ENCODE measurements at regions not wholly inside any gene's neighbourhood (a gene's known extent, or its start where the extent isn't known, plus 50 kb on each side); places are given as distances from the start of the nearest gene placed in this dataset.

- TF ChIP-seq, protein P1, sequence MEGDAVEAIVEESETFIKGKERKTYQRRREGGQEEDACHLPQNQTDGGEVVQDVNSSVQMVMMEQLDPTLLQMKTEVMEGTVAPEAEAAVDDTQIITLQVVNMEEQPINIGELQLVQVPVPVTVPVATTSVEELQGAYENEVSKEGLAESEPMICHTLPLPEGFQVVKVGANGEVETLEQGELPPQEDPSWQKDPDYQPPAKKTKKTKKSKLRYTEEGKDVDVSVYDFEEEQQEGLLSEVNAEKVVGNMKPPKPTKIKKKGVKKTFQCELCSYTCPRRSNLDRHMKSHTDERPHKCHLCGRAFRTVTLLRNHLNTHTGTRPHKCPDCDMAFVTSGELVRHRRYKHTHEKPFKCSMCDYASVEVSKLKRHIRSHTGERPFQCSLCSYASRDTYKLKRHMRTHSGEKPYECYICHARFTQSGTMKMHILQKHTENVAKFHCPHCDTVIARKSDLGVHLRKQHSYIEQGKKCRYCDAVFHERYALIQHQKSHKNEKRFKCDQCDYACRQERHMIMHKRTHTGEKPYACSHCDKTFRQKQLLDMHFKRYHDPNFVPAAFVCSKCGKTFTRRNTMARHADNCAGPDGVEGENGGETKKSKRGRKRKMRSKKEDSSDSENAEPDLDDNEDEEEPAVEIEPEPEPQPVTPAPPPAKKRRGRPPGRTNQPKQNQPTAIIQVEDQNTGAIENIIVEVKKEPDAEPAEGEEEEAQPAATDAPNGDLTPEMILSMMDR (IDR thresholded peaks at IDR 0.05), result no peak
- TF ChIP-seq POLR2A (IDR thresholded peaks at IDR 0.05), result no peak
Observed at GRCh38 chr3:89002191-89002590, 105.2 kb upstream of the EPHA3 start.
